HEK293T (cell line): ENCODE measurements at regions not wholly inside any gene's neighbourhood (a gene's known extent, or its start where the extent isn't known, plus 50 kb on each side); places are given as distances from the start of the nearest gene placed in this dataset.

Experiments used
- CTCF ChIA-PET: fragments of 350-600 bp; formaldehyde crosslinking; extraction: SDS; loops from one replicate; lab custom pipeline; 2021; ENCODE audit warnings: antibody characterized with exemption, inconsistent platforms; lab: Yijun Ruan, JAX
- POLR2A ChIA-PET: fragments of 350-600 bp; formaldehyde crosslinking; extraction: SDS; loops from one replicate; lab custom pipeline; 2020; ENCODE audit warnings: antibody characterized with exemption, inconsistent platforms; lab: Yijun Ruan, JAX
- DNase-seq: peaks from one replicate; pipeline ENCODE4 v3.0.0; 2012; ENCODE audit warnings: mixed read lengths; ENCODE audit errors: extremely low spot score
- ARNT ChIP-seq: fragments of 450-650 bp; IDR thresholded peaks from 2 replicates; pipeline ENCODE4 v1.6.1; 2017; ENCODE audit warnings: mild to moderate bottlenecking
- BHLHE40 ChIP-seq: fragments of 450-650 bp; IDR thresholded peaks from 2 replicates; pipeline ENCODE4 v1.6.1; 2016; ENCODE audit warnings: mild to moderate bottlenecking, moderate library complexity, borderline replicate concordance
- CTBP1 ChIP-seq: fragments of 450-650 bp; IDR thresholded peaks from 2 replicates; pipeline ENCODE4 v1.6.1; 2016; ENCODE audit warnings: borderline replicate concordance
- ELF4 ChIP-seq: fragments of 450-650 bp; IDR thresholded peaks from 2 replicates; pipeline ENCODE4 v1.6.1; 2017; ENCODE audit warnings: antibody characterized with exemption
- FOXA1 ChIP-seq: fragments of 450-650 bp; IDR thresholded peaks from 2 replicates; pipeline ENCODE4 v1.6.1; 2016; ENCODE audit warnings: mild to moderate bottlenecking
- FOXK2 ChIP-seq: fragments of 450-650 bp; IDR thresholded peaks from 2 replicates; pipeline ENCODE4 v1.6.1; 2016; ENCODE audit warnings: mild to moderate bottlenecking
- FOXM1 ChIP-seq: fragments of 450-650 bp; IDR thresholded peaks from 2 replicates; pipeline ENCODE4 v1.6.1; 2017; ENCODE audit warnings: mild to moderate bottlenecking, borderline replicate concordance
- HDGF ChIP-seq: fragments of 450-650 bp; IDR thresholded peaks from 2 replicates; pipeline ENCODE4 v1.6.1; 2017; ENCODE audit warnings: antibody characterized with exemption, borderline replicate concordance
- L3MBTL2 ChIP-seq: fragments of 450-650 bp; conservative IDR thresholded peaks from 2 replicates; pipeline ENCODE4 v1.6.1; 2016; ENCODE audit warnings: mild to moderate bottlenecking
- LEF1 ChIP-seq: fragments of 450-650 bp; IDR thresholded peaks from 2 replicates; pipeline ENCODE4 v1.6.1; 2017; ENCODE audit warnings: mild to moderate bottlenecking, borderline replicate concordance
- NFRKB ChIP-seq: fragments of 450-650 bp; IDR thresholded peaks from 2 replicates; pipeline ENCODE4 v1.6.1; 2016; ENCODE audit warnings: mild to moderate bottlenecking, moderate library complexity
- SP1 ChIP-seq: fragments of 450-650 bp; IDR thresholded peaks from 2 replicates; pipeline ENCODE4 v1.6.1; 2017
- SUZ12 ChIP-seq: fragments of 450-650 bp; IDR thresholded peaks from 2 replicates; pipeline ENCODE4 v1.6.1; 2016; ENCODE audit warnings: mild to moderate bottlenecking
- TARDBP ChIP-seq: fragments of 450-650 bp; IDR thresholded peaks from 2 replicates; pipeline ENCODE4 v1.6.1; 2016
- ZNF384 ChIP-seq: fragments of 450-650 bp; IDR thresholded peaks from 2 replicates; pipeline ENCODE4 v1.6.1; 2016
- TF ChIP-seq, protein P1 (sequence below): fragments of 450-650 bp; IDR thresholded peaks from 2 replicates; pipeline ENCODE4 v1.6.1; 2016

DNA sequence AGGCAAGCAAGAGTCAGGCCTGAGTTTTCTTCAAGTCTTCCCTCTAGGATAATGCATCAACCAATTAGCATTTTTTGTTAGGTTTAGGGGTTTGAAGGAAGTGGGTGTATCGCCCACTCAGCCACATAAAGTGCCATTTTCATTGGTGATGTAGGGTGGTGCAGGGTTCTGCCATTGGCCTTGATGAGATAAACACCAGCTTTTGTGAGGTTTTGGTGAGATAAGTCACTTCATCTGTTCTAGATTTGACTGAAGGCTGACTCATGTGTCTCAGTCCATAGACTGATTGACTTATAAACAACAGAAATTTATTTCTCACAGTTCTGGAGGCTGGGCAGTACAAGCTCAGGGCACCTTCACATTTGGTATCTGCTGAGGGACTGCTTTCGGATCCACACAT lies 84.5 kb upstream of the C3orf80 start:
- DNase-seq = no peak
- POLR2A ChIA-PET = no interaction called here
- CTCF ChIA-PET = interaction anchor here (0.6 kb wide), 1 partner anchor 345 kb away, joined by 5 read pairs; no protein-coding TSS in a partner anchor

GRCh38 chr3:160141485-160142185 lies 83.6 kb upstream of the C3orf80 start:
- no peak for DNase-seq
- ChIA-PET CTCF (no interaction called here), POLR2A (no interaction called here)
- TF ChIP-seq ARNT = no peak
- TF ChIP-seq SP1 = no peak
- TF ChIP-seq NFRKB = no peak
- no peak for TF ChIP-seq L3MBTL2
- no peak for TF ChIP-seq FOXM1
- TF ChIP-seq, protein P1, sequence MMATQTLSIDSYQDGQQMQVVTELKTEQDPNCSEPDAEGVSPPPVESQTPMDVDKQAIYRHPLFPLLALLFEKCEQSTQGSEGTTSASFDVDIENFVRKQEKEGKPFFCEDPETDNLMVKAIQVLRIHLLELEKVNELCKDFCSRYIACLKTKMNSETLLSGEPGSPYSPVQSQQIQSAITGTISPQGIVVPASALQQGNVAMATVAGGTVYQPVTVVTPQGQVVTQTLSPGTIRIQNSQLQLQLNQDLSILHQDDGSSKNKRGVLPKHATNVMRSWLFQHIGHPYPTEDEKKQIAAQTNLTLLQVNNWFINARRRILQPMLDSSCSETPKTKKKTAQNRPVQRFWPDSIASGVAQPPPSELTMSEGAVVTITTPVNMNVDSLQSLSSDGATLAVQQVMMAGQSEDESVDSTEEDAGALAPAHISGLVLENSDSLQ = no peak
- no peak for TF ChIP-seq LEF1
- no peak for TF ChIP-seq FOXA1
- TF ChIP-seq HDGF = no peak
- TF ChIP-seq CTBP1 = no peak
- no peak for TF ChIP-seq TARDBP
- TF ChIP-seq FOXK2 = no peak
- TF ChIP-seq ZNF384 = no peak
- TF ChIP-seq ELF4 = no peak
- no peak for TF ChIP-seq BHLHE40
- no peak for TF ChIP-seq SUZ12

More for the DNA sequence above, 84.5 kb upstream of the C3orf80 start:
- TF ChIP-seq, protein P1 = no peak
- no peak for TF ChIP-seq CTBP1
- TF ChIP-seq TARDBP = no peak
- TF ChIP-seq ZNF384 = no peak
- no peak for TF ChIP-seq SUZ12
- no peak for TF ChIP-seq FOXK2
- TF ChIP-seq FOXM1 = no peak
- TF ChIP-seq L3MBTL2 = no peak
- TF ChIP-seq SP1 = no peak
- no peak for TF ChIP-seq NFRKB
- TF ChIP-seq LEF1 = no peak
- no peak for TF ChIP-seq FOXA1
- no peak for TF ChIP-seq ELF4
- TF ChIP-seq BHLHE40 = no peak
- TF ChIP-seq HDGF = no peak
- TF ChIP-seq ARNT = no peak

DNA sequence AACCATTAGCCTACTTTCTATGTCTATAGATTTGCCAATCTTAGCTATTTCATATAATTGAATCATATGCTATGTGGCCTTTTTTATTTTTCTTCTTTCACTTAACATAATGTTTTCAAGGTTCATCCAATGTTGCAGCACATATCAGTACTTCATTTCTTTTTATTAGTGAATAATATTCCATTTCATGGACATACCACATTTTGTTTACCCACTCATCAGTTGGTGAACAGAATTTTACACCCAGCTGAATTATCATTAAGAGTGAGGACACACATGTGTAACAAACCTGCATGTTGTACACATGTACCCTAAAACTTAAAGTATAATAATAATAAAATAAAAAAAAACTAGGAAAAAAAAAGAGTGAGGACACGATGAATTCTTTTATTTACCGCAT lies 81.7 kb upstream of the C3orf80 start:
- ChIA-PET CTCF (interaction anchor here (0.9 kb wide), 1 partner anchor 10 kb away, joined by 5 read pairs; no protein-coding TSS in a partner anchor), POLR2A (no interaction called here)
- no peak for TF ChIP-seq FOXA1
- TF ChIP-seq, protein P1 = no peak
- TF ChIP-seq LEF1 = no peak
- no peak for TF ChIP-seq ARNT
- no peak for TF ChIP-seq L3MBTL2
- TF ChIP-seq BHLHE40 = no peak
- TF ChIP-seq SUZ12 = no peak
- no peak for TF ChIP-seq FOXK2
- no peak for TF ChIP-seq NFRKB
- no peak for TF ChIP-seq FOXM1
- TF ChIP-seq ZNF384 = no peak
- TF ChIP-seq SP1 = no peak
- DNase-seq = no peak

- CTCF ChIA-PET = interaction anchor here (1.8 kb wide), 1 partner anchor 13 kb away, joined by 7 read pairs; no protein-coding TSS in a partner anchor
- TF ChIP-seq ARNT = no peak
- no peak for TF ChIP-seq CTBP1
- TF ChIP-seq, protein P1 = no peak
- TF ChIP-seq FOXM1 = no peak
- TF ChIP-seq NFRKB = no peak
- TF ChIP-seq SUZ12 = no peak
- POLR2A ChIA-PET = no interaction called here
- DNase-seq = no peak
These were observed 75.2 kb upstream of the C3orf80 start for GRCh38 chr3:160150066-160150465.

DNA sequence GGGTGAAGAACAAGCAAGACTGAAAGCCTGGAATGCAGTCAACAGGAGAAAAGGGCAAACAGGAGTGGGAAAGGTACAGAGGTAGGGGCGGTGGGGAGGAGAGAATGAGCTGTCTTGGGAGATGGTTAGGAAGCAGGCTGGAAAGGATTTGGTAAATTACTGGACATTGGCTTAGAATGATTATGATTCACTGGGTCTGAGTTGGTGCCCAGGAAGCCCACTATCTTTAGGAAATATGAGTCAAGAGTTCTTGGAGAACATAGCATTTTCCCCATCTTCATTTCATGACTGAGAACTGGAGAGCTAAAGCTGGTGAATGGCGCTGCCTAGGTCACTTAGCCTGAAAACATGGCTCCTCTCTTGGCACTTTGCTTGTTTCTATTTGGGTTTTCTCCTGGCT lies 74.7 kb upstream of the C3orf80 start:
- TF ChIP-seq, protein P1 = no peak
- TF ChIP-seq L3MBTL2 (no peak), TARDBP (no peak), BHLHE40 (no peak), SUZ12 (no peak), FOXK2 (no peak), FOXM1 (no peak), ELF4 (no peak), SP1 (no peak), ZNF384 (no peak), HDGF (no peak), CTBP1 (no peak), LEF1 (no peak), FOXA1 (no peak), NFRKB (no peak), ARNT (no peak)
- POLR2A ChIA-PET = no interaction called here
- CTCF ChIA-PET = interaction anchor here (0.7 to 1.8 kb wide), 2 partner anchors 12 to 71 kb away, joined by 3 to 7 read pairs; no protein-coding TSS in a partner anchor
- no peak for DNase-seq
